ENCODE measurements at regions not wholly inside any gene's neighbourhood (a gene's known extent, or its start where the extent isn't known, plus 50 kb on each side); places are given as distances from the start of the nearest gene placed in this dataset.
"Not testable (repeated sequence)": the region's sequence is repeated elsewhere in the genome, so short reads cannot be mapped to it uniquely, and the experiment has no call there.

DNA sequence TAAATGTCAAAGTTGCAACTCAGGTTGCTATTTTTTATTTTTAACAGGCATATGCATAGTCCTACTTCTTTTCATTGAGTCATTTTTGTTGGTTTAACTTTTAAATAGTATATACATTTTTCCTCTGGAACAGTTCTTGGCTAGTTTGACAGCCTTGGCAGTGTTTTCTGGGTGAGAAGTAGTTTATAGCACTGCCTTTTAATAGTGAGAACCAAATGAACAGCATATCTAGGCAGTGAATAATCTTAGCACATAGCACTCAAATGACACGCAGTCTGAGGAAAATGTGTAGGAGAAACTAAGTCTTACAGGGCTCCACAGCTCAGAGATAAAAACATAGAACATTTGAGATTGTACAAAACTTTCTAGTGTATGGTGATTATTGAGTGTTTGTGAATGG, 265.5 kb upstream of the POT1 start:
- Histone ChIP-seq H3K9me3 (no peaks in the 10 kb centered on the region), H3K4me1 (ENCODE audit: control insufficient read depth in 1 of 2, extremely low read depth in 1 of 2, insufficient read depth in 2 of 2, low read length in 2 of 2) (no peaks in the 10 kb centered on the region), H3K36me3 (ENCODE audit: control insufficient read depth in 2 of 2, extremely low read depth in 1 of 2, insufficient read depth in 1 of 2, low read length in 1 of 2) (no peaks in the 10 kb centered on the region), H3K27ac (ENCODE audit: low read length) (no peak overlapping the region), H3K27me3 (replicated peaks in 1 of 2; ENCODE audit: control insufficient read depth in 2 of 2, extremely low read depth in 1 of 2, insufficient read depth in 2 of 2, low read length in 1 of 2) (no peaks in the 10 kb centered on the region), H3K4me3 (ENCODE audit: control insufficient read depth in 1 of 2, extremely low read depth in 1 of 2, low read length in 1 of 2) (no peak overlapping the region)
- peaks cover 7 to 34% (median 8%) of the 10 kb centered on the region in 3 donors for H3K9me3 Mint-ChIP-seq
- no peak overlapping the region for H3K27ac Mint-ChIP-seq
- CTCF ChIA-PET: no interaction called here
- DNase-seq: no peak
- no peaks in the 10 kb centered on the region for H3K27me3 Mint-ChIP-seq
- H3K4me1 Mint-ChIP-seq: no peaks in the 10 kb centered on the region
- H3K36me3 Mint-ChIP-seq: no peaks in the 10 kb centered on the region
- WGBS (ENCODE audit: insufficient coverage): no CpG with 5 or more reads among the region's 1 CpG
- no peak for ATAC-seq (replicated peaks in 1 of 4)
- POLR2A ChIA-PET: no interaction called here
- no peak overlapping the region for H3K4me3 Mint-ChIP-seq

- WGBS (ENCODE audit: insufficient coverage): no CpG with 5 or more reads among the region's 2 CpGs
- ATAC-seq (replicated peaks in 1 of 4) (no peak), DNase-seq (no peak)
- H3K36me3 Mint-ChIP-seq: no peaks in the 10 kb centered on the region
- H3K36me3 ChIP-seq (ENCODE audit: control insufficient read depth in 2 of 2, extremely low read depth in 1 of 2, insufficient read depth in 1 of 2, low read length in 1 of 2): no peaks in the 10 kb centered on the region
- no peaks in the 10 kb centered on the region for H3K4me1 ChIP-seq (ENCODE audit: control insufficient read depth in 1 of 2, extremely low read depth in 1 of 2, insufficient read depth in 2 of 2, low read length in 2 of 2)
- no peaks in the 10 kb centered on the region for H3K9me3 ChIP-seq
- H3K27me3 ChIP-seq (replicated peaks in 1 of 2; ENCODE audit: control insufficient read depth in 2 of 2, extremely low read depth in 1 of 2, insufficient read depth in 2 of 2, low read length in 1 of 2): no peaks in the 10 kb centered on the region
- ChIA-PET CTCF (no interaction called here), POLR2A (no interaction called here)
- H3K27ac Mint-ChIP-seq: no peak overlapping the region
- no peak overlapping the region for H3K27ac ChIP-seq (ENCODE audit: low read length)
- no peak overlapping the region for H3K4me3 ChIP-seq (ENCODE audit: control insufficient read depth in 1 of 2, extremely low read depth in 1 of 2, low read length in 1 of 2)
- H3K4me1 Mint-ChIP-seq: no peaks in the 10 kb centered on the region
- H3K4me3 Mint-ChIP-seq: no peak overlapping the region
- peaks cover 10 to 45% (median 12%) of the 10 kb centered on the region in 3 donors for H3K9me3 Mint-ChIP-seq
- no peaks in the 10 kb centered on the region for H3K27me3 Mint-ChIP-seq
Measured at GRCh38 chr7:125193263-125193662, 263.6 kb upstream of the POT1 start.

DNA sequence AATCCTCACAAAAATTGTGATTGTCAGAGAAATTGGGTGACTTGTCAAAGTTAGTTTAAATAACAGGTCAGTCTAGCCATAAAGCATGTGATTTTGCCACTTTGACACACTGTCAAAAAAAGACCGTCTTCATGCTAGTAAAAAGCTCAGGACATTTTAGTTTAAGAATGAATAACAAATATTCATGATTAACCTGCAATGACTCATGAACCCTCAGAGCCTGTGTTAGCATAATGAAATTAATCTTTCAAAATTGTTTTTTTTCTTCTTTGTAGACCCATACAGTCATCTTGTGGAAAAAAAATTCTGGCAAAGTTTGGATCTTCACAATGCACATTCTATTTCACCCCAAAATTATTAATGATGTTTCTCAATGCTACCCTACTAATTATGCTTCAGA, 255.2 kb upstream of the POT1 start:
- H3K9me3 Mint-ChIP-seq: peaks cover 6 to 18% (median 10%) of the 10 kb centered on the region in 3 donors
- H3K36me3 Mint-ChIP-seq: no peaks in the 10 kb centered on the region
- no peak overlapping the region for H3K27ac ChIP-seq (ENCODE audit: low read length)
- no peaks in the 10 kb centered on the region for H3K4me1 ChIP-seq (ENCODE audit: control insufficient read depth in 1 of 2, extremely low read depth in 1 of 2, insufficient read depth in 2 of 2, low read length in 2 of 2)
- H3K36me3 ChIP-seq (ENCODE audit: control insufficient read depth in 2 of 2, extremely low read depth in 1 of 2, insufficient read depth in 1 of 2, low read length in 1 of 2): no peaks in the 10 kb centered on the region
- no peak overlapping the region for H3K4me3 ChIP-seq (ENCODE audit: control insufficient read depth in 1 of 2, extremely low read depth in 1 of 2, low read length in 1 of 2)
- ChIA-PET CTCF (no interaction called here), POLR2A (no interaction called here)
- ATAC-seq (replicated peaks in 1 of 4): no peak
- DNase-seq: no peak
- H3K9me3 ChIP-seq: no peaks in the 10 kb centered on the region
- no peaks in the 10 kb centered on the region for H3K4me1 Mint-ChIP-seq
- H3K27me3 Mint-ChIP-seq: no peaks in the 10 kb centered on the region
- H3K27me3 ChIP-seq (replicated peaks in 1 of 2; ENCODE audit: control insufficient read depth in 2 of 2, extremely low read depth in 1 of 2, insufficient read depth in 2 of 2, low read length in 1 of 2): no peaks in the 10 kb centered on the region
- no peak overlapping the region for H3K27ac Mint-ChIP-seq
- WGBS (ENCODE audit: insufficient coverage): no CpG with 5 or more reads among the region's 1 CpG
- no peak overlapping the region for H3K4me3 Mint-ChIP-seq

DNA sequence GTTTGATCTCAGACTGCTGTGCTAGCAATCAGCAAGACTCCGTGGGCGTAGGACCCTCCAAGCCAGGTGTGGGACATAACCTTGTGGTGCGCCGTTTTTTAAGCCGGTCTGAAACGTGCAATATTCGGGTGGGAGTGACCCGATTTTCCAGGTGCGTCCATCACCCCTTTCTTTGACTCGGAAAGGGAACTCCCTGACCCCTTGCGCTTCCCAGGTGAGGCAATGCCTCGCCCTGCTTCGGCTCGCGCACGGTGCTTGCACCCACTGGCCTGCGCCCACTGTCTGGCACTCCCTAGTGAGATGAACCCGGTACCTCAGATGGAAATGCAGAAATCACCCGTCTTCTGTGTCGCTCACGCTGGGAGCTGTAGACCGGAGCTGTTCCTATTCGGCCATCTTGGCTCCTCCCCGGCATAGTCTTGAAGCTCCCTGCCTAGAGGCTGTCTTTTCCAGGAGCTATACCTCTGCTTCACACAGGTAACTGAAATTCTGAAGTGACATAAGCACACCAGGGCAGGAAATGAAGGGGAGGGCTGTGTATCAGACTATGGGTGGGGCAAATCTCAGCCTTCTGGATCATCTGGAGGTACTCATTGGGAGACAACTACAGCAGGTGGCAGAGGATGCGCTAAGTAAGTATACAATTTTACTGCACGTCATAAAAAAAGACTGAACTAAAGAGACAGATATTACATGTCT, 252.1 kb upstream of the POT1 start:
- H3K9me3 ChIP-seq; H3K36me3 Mint-ChIP-seq; POLR2A ChIA-PET; H3K27me3 Mint-ChIP-seq; H3K4me3 ChIP-seq (ENCODE audit: control insufficient read depth in 1 of 2, extremely low read depth in 1 of 2, low read length in 1 of 2); H3K4me1 ChIP-seq (ENCODE audit: control insufficient read depth in 1 of 2, extremely low read depth in 1 of 2, insufficient read depth in 2 of 2, low read length in 2 of 2); DNase-seq; ATAC-seq (replicated peaks in 1 of 4); H3K36me3 ChIP-seq (ENCODE audit: control insufficient read depth in 2 of 2, extremely low read depth in 1 of 2, insufficient read depth in 1 of 2, low read length in 1 of 2); H3K27ac Mint-ChIP-seq; H3K4me3 Mint-ChIP-seq; H3K27me3 ChIP-seq (replicated peaks in 1 of 2; ENCODE audit: control insufficient read depth in 2 of 2, extremely low read depth in 1 of 2, insufficient read depth in 2 of 2, low read length in 1 of 2); H3K27ac ChIP-seq (ENCODE audit: low read length); H3K4me1 Mint-ChIP-seq; CTCF ChIA-PET: not testable (repeated sequence)
- H3K9me3 Mint-ChIP-seq: peaks cover 5 to 15% (median 12%) of the 10 kb centered on the region in 3 donors
- 92% methylated on average over 9 of the region's 26 CpGs for WGBS (ENCODE audit: insufficient coverage)

DNA sequence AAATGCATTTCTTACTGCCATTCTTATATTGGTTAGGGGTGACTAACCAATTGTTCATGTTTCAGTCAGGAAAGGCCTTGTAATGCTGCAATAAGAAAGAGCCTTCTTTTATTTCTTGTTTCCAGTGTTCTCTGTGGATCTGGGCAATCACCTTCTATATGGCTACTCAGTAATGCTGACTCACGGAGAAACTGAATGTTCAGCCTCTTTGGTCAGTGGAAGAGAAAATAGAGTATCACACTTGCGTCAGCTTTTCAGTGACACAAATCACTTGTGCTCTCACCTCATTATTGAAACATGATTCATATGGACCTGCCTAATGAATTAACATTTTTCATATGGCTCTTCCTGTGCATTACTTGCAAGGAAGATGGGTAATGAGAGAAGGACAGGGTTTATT, 243.9 kb upstream of the POT1 start:
- H3K27me3 ChIP-seq (replicated peaks in 1 of 2; ENCODE audit: control insufficient read depth in 2 of 2, extremely low read depth in 1 of 2, insufficient read depth in 2 of 2, low read length in 1 of 2): no peaks in the 10 kb centered on the region

GRCh38 chr7:125169088-125169487, 239.5 kb upstream of the POT1 start:
- H3K9me3 ChIP-seq: no peaks in the 10 kb centered on the region
- no peaks in the 10 kb centered on the region for H3K27me3 ChIP-seq (replicated peaks in 1 of 2; ENCODE audit: control insufficient read depth in 2 of 2, extremely low read depth in 1 of 2, insufficient read depth in 2 of 2, low read length in 1 of 2)
- no peak overlapping the region for H3K4me3 ChIP-seq (ENCODE audit: control insufficient read depth in 1 of 2, extremely low read depth in 1 of 2, low read length in 1 of 2)
- H3K27ac ChIP-seq (ENCODE audit: low read length): no peak overlapping the region
- DNase-seq (no peak), ATAC-seq (replicated peaks in 1 of 4) (no peak)
- POLR2A ChIA-PET: interaction anchor here in 1 of 2 donors (0.6 kb wide), 1 partner anchor 131 kb away, joined by 3 read pairs; no protein-coding TSS in a partner anchor
- no peak overlapping the region for H3K4me3 Mint-ChIP-seq
- WGBS (ENCODE audit: insufficient coverage): no CpG with 5 or more reads among the region's 1 CpG
- H3K27me3 Mint-ChIP-seq: no peaks in the 10 kb centered on the region
- H3K27ac Mint-ChIP-seq: no peak overlapping the region
- H3K4me1 ChIP-seq (ENCODE audit: control insufficient read depth in 1 of 2, extremely low read depth in 1 of 2, insufficient read depth in 2 of 2, low read length in 2 of 2): no peaks in the 10 kb centered on the region
- H3K36me3 Mint-ChIP-seq: no peaks in the 10 kb centered on the region
- CTCF ChIA-PET: no interaction called here
- peaks cover 0 to 13% (median 0%) of the 10 kb centered on the region in 3 donors for H3K9me3 Mint-ChIP-seq
- no peaks in the 10 kb centered on the region for H3K4me1 Mint-ChIP-seq
- no peaks in the 10 kb centered on the region for H3K36me3 ChIP-seq (ENCODE audit: control insufficient read depth in 2 of 2, extremely low read depth in 1 of 2, insufficient read depth in 1 of 2, low read length in 1 of 2)

More for the DNA sequence above, 243.9 kb upstream of the POT1 start:
- Mint-ChIP-seq H3K27ac (no peak overlapping the region), H3K36me3 (no peaks in the 10 kb centered on the region), H3K9me3 (peaks cover 0 to 12% (median 6%) of the 10 kb centered on the region in 3 donors), H3K27me3 (no peaks in the 10 kb centered on the region), H3K4me3 (no peak overlapping the region), H3K4me1 (no peaks in the 10 kb centered on the region)
- ATAC-seq (replicated peaks in 1 of 4) (no peak), DNase-seq (no peak)
- H3K27ac ChIP-seq (ENCODE audit: low read length): no peak overlapping the region
- H3K36me3 ChIP-seq (ENCODE audit: control insufficient read depth in 2 of 2, extremely low read depth in 1 of 2, insufficient read depth in 1 of 2, low read length in 1 of 2): no peaks in the 10 kb centered on the region
- no peaks in the 10 kb centered on the region for H3K9me3 ChIP-seq
- no peaks in the 10 kb centered on the region for H3K4me1 ChIP-seq (ENCODE audit: control insufficient read depth in 1 of 2, extremely low read depth in 1 of 2, insufficient read depth in 2 of 2, low read length in 2 of 2)
- ChIA-PET CTCF (no interaction called here), POLR2A (no interaction called here)
- WGBS (ENCODE audit: insufficient coverage): no CpG with 5 or more reads among the region's 2 CpGs
- no peak overlapping the region for H3K4me3 ChIP-seq (ENCODE audit: control insufficient read depth in 1 of 2, extremely low read depth in 1 of 2, low read length in 1 of 2)

- Mint-ChIP-seq H3K4me1 (no peaks in the 10 kb centered on the region), H3K36me3 (no peaks in the 10 kb centered on the region), H3K27me3 (no peaks in the 10 kb centered on the region), H3K27ac (no peak overlapping the region), H3K9me3 (peaks cover 7 to 10% (median 8%) of the 10 kb centered on the region in 3 donors), H3K4me3 (no peak overlapping the region)
- no peaks in the 10 kb centered on the region for H3K36me3 ChIP-seq (ENCODE audit: control insufficient read depth in 2 of 2, extremely low read depth in 1 of 2, insufficient read depth in 1 of 2, low read length in 1 of 2)
- no peak for ATAC-seq (replicated peaks in 1 of 4)
- ChIA-PET POLR2A (no interaction called here), CTCF (no interaction called here)
- H3K9me3 ChIP-seq: no peaks in the 10 kb centered on the region
- no peaks in the 10 kb centered on the region for H3K27me3 ChIP-seq (replicated peaks in 1 of 2; ENCODE audit: control insufficient read depth in 2 of 2, extremely low read depth in 1 of 2, insufficient read depth in 2 of 2, low read length in 1 of 2)
- H3K4me1 ChIP-seq (ENCODE audit: control insufficient read depth in 1 of 2, extremely low read depth in 1 of 2, insufficient read depth in 2 of 2, low read length in 2 of 2): no peaks in the 10 kb centered on the region
- DNase-seq: no peak
- no CpG with 5 or more reads among the region's 1 CpG for WGBS (ENCODE audit: insufficient coverage)
- no peak overlapping the region for H3K4me3 ChIP-seq (ENCODE audit: control insufficient read depth in 1 of 2, extremely low read depth in 1 of 2, low read length in 1 of 2)
- no peak overlapping the region for H3K27ac ChIP-seq (ENCODE audit: low read length)
Measured at GRCh38 chr7:125154930-125155329, 225.3 kb upstream of the POT1 start.
